ENCODE measurements at regions not wholly inside any gene's neighbourhood (a gene's known extent, or its start where the extent isn't known, plus 50 kb on each side); places are given as distances from the start of the nearest gene placed in this dataset.

DNA sequence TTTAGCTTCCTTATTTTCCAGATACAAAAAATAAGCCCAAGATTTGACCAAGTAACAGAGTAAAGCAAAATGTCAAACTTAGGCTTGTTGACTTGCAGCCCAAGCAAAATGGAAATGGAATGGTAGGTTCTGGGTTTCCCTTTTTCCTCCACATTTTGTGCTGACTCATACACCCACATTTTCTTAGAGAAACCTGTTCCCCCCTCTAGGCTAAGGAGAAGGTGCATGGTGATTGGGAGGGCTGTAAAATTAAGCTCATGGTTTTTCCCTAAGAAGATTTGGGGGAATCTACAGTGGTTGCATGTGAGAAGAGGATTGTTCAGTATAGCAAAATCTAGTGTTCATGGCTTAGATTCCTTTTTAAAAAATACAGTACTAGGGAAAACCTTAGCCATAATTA is 127.4 kb downstream of the ARL4A start:
- DNase-seq (no peak), ATAC-seq (no peak)
- intact Hi-C loops (cut with DNase I) = no loop called here
- no peaks in the 10 kb centered on the region for H3K27me3 ChIP-seq
- no peak overlapping the region for H3K27ac ChIP-seq
- H3K4me3 ChIP-seq = no peak overlapping the region
- H3K36me3 ChIP-seq = no peaks in the 10 kb centered on the region
- H3K4me1 ChIP-seq = no peaks in the 10 kb centered on the region
- H3K9me3 ChIP-seq = peaks cover 0 to 4% (median 0%) of the 10 kb centered on the region in 12 donors
- TF ChIP-seq POLR2A (IDR thresholded peaks at IDR 0.05) = no peak
- TF ChIP-seq, protein P1, sequence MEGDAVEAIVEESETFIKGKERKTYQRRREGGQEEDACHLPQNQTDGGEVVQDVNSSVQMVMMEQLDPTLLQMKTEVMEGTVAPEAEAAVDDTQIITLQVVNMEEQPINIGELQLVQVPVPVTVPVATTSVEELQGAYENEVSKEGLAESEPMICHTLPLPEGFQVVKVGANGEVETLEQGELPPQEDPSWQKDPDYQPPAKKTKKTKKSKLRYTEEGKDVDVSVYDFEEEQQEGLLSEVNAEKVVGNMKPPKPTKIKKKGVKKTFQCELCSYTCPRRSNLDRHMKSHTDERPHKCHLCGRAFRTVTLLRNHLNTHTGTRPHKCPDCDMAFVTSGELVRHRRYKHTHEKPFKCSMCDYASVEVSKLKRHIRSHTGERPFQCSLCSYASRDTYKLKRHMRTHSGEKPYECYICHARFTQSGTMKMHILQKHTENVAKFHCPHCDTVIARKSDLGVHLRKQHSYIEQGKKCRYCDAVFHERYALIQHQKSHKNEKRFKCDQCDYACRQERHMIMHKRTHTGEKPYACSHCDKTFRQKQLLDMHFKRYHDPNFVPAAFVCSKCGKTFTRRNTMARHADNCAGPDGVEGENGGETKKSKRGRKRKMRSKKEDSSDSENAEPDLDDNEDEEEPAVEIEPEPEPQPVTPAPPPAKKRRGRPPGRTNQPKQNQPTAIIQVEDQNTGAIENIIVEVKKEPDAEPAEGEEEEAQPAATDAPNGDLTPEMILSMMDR (IDR thresholded peaks at IDR 0.05) = no peak

DNA sequence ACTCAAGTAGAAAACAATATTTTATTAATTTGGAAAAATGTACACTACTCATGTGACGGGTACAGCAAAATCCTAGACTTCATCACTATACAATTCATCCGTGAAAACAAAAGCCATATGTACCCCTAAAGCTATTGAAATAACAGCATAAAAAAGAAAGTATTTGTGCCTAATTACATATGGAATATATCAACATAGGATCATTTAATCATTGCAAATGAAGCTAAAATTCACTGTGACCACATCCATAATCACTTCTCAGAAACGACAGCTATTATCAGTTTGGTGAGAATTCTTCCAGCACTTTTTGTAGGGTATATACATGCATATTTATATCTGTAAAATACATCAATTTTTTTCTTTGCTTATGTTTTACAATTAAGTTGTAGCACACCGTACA is 128.0 kb downstream of the ARL4A start:
- ATAC-seq = no peak
- DNase-seq = no peak
- 82 to 92% (median 84%) methylated on average over 4 of the region's 4 CpGs for WGBS, 4 donors
- Histone ChIP-seq H3K4me1 (no peaks in the 10 kb centered on the region), H3K9me3 (peaks cover 0 to 4% (median 0%) of the 10 kb centered on the region in 12 donors), H3K27me3 (no peaks in the 10 kb centered on the region), H3K36me3 (no peaks in the 10 kb centered on the region), H3K27ac (no peak overlapping the region), H3K4me3 (no peak overlapping the region)
- TF ChIP-seq, protein P1 (IDR thresholded peaks at IDR 0.05) = no peak
- TF ChIP-seq POLR2A (IDR thresholded peaks at IDR 0.05) = no peak
- intact Hi-C loops (cut with DNase I) = no loop called here

DNA sequence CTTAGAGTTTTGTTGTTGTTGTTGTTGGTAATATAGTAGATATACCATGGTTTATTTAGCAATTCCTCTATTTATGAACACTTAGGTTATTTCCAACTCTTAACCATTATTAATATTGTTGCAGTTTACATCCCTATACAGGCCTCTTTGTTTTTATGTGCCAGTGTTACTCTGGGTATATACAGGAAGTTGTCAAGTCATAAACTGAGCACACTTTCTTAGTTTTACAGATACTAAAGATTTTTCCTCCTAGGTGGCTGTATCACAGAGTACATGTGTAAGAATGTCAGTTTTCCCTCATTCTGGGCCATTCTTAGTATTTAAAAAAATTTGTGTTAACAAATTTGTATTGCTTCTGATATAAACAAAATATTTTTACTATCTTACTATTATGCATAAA is 128.4 kb downstream of the ARL4A start:
- H3K9me3 ChIP-seq = peaks cover 0 to 4% (median 0%) of the 10 kb centered on the region in 12 donors
- no peaks in the 10 kb centered on the region for H3K4me1 ChIP-seq
- intact Hi-C loops (cut with DNase I) = no loop called here
- TF ChIP-seq, protein P1 (IDR thresholded peaks at IDR 0.05) = no peak
- ATAC-seq = no peak
- DNase-seq = no peak
- no peak overlapping the region for H3K27ac ChIP-seq
- no peak overlapping the region for H3K4me3 ChIP-seq
- no peaks in the 10 kb centered on the region for H3K27me3 ChIP-seq
- no peaks in the 10 kb centered on the region for H3K36me3 ChIP-seq

DNA sequence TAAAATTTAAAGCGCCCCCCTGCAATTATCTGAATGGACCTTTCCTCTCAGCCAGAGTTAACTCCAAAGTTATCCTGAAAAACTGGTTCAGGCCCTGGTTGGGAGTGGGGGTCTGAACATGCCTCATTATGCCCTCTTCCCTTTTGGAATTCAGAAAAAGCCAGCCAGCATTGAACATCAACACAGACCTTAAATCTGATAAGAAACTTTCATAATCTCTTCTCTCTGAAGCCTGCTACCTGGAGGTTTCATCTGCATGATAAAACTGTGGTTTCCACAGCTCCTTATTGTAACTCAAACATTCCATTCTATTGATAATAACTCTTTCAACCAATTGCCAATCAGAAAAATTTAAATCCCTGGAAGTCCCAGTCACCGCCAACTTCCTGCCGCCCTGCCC is 133.3 kb downstream of the ARL4A start:
- no peaks in the 10 kb centered on the region for H3K36me3 ChIP-seq
- no peak overlapping the region for H3K4me3 ChIP-seq
- intact Hi-C loops (cut with DNase I) = loop anchor here in 1 of 10 donors (10.0 kb wide), 1 partner anchor 64 kb away; no protein-coding TSS in a partner anchor
- no peak for ATAC-seq
- no peak overlapping the region for H3K27ac ChIP-seq
- TF ChIP-seq, protein P1 (IDR thresholded peaks at IDR 0.05) = no peak
- TF ChIP-seq POLR2A (IDR thresholded peaks at IDR 0.05) = no peak
- 62 to 80% (median 72%) methylated on average over 3 of the region's 3 CpGs for WGBS, 4 donors
- H3K27me3 ChIP-seq = no peaks in the 10 kb centered on the region
- peaks cover 0 to 14% (median 0%) of the 10 kb centered on the region in 12 donors for H3K9me3 ChIP-seq
- DNase-seq = no peak
- H3K4me1 ChIP-seq = no peaks in the 10 kb centered on the region

All from heart left ventricle (tissue), 16 donors.